ENCODE measurements at regions not wholly inside any gene's neighbourhood (a gene's known extent, or its start where the extent isn't known, plus 50 kb on each side); places are given as distances from the start of the nearest gene placed in this dataset.

DNA sequence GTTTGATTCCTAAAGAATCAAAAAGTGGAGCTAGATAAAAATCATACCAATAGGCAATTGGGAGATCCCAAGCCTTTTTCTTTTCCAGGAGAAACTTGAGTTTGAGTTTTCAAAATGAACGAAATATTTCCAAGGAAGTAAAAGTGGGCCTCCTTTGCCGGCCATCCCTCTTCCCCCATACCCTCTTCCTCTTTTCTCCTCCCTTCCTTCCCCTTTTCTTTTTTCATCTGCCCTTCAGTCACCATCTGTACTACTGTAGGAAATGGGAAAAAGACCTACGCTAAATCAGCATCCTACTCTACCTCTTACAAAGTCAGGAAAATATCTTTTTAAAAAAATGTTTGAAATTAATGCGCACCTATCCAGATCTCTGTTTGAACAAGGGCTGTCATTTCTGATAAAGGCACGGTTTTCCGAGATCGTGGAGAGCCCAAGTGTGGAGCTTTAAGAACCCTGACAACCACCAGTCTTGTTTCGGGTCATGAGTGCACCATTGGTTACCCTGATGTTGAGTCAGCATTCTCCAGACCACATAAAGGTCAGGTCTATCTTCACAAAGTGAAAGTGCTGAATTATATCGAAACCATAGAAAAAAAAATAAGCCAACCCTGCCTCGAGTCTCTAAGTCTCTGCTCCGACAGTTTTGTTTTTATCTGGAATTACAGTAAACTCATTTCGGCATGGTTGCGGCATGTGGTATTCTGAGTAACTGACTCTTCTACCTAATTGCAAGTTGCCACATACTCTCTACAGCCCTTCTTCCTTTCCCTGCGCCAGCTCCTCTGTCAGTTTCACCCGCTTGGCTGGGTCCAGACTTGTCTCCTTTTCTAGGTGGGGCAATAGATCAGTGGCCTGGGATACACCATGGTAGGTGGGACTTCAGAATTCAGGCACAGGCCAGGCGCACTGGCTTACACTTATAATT is 140.2 kb upstream of the KLF3 start:
- POLR2A ChIA-PET: no interaction called here
- no peaks in the 10 kb centered on the region for H3K4me1 Mint-ChIP-seq
- no peak overlapping the region for H3K4me3 Mint-ChIP-seq
- H3K27me3 Mint-ChIP-seq (ENCODE audit: low read depth): no peaks in the 10 kb centered on the region
- no peak for TF ChIP-seq CBFB (CRISPR knock-in tag; IDR thresholded peaks at IDR 0.05; ENCODE audit: low read depth)
- no peak for TF ChIP-seq SOX15 (CRISPR knock-in tag; IDR thresholded peaks at IDR 0.05)
- TF ChIP-seq, protein P1, sequence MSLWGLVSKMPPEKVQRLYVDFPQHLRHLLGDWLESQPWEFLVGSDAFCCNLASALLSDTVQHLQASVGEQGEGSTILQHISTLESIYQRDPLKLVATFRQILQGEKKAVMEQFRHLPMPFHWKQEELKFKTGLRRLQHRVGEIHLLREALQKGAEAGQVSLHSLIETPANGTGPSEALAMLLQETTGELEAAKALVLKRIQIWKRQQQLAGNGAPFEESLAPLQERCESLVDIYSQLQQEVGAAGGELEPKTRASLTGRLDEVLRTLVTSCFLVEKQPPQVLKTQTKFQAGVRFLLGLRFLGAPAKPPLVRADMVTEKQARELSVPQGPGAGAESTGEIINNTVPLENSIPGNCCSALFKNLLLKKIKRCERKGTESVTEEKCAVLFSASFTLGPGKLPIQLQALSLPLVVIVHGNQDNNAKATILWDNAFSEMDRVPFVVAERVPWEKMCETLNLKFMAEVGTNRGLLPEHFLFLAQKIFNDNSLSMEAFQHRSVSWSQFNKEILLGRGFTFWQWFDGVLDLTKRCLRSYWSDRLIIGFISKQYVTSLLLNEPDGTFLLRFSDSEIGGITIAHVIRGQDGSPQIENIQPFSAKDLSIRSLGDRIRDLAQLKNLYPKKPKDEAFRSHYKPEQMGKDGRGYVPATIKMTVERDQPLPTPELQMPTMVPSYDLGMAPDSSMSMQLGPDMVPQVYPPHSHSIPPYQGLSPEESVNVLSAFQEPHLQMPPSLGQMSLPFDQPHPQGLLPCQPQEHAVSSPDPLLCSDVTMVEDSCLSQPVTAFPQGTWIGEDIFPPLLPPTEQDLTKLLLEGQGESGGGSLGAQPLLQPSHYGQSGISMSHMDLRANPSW (CRISPR knock-in tag; conservative IDR thresholded peaks at IDR 0.05; ENCODE audit: low read depth): no peak
- no peak for TF ChIP-seq ZNF396 (CRISPR knock-in tag; IDR thresholded peaks at IDR 0.05; ENCODE audit: borderline replicate concordance)
- TF ChIP-seq ZBTB21 (CRISPR knock-in tag; IDR thresholded peaks at IDR 0.05; ENCODE audit: borderline replicate concordance): no peak
- TF ChIP-seq FOXP4 (CRISPR knock-in tag; IDR thresholded peaks at IDR 0.05): no peak
- TF ChIP-seq GRHL2 (CRISPR knock-in tag; IDR thresholded peaks at IDR 0.05; ENCODE audit: insufficient replicate concordance, severe bottlenecking): no peak
- peaks cover 29% of the 10 kb centered on the region for H3K9me3 Mint-ChIP-seq
- no peak overlapping the region for H3K27ac Mint-ChIP-seq
- no peak for DNase-seq (ENCODE audit: low spot score)
- no peaks in the 10 kb centered on the region for H3K36me3 Mint-ChIP-seq
- CTCF ChIA-PET: interaction anchor here (0.6 kb wide), 1 partner anchor 459 kb away, joined by 4 read pairs; no protein-coding TSS in a partner anchor
- ATAC-seq: no peak

- Mint-ChIP-seq H3K27me3 (ENCODE audit: low read depth) (no peaks in the 10 kb centered on the region), H3K4me3 (no peak overlapping the region), H3K4me1 (peaks cover 12% of the 10 kb centered on the region), H3K36me3 (no peaks in the 10 kb centered on the region), H3K9me3 (peaks cover 15% of the 10 kb centered on the region), H3K27ac (no peak overlapping the region)
- ATAC-seq (no peak), DNase-seq (ENCODE audit: low spot score) (no peak)
- POLR2A ChIA-PET: no interaction called here
- TF ChIP-seq, protein P2, sequence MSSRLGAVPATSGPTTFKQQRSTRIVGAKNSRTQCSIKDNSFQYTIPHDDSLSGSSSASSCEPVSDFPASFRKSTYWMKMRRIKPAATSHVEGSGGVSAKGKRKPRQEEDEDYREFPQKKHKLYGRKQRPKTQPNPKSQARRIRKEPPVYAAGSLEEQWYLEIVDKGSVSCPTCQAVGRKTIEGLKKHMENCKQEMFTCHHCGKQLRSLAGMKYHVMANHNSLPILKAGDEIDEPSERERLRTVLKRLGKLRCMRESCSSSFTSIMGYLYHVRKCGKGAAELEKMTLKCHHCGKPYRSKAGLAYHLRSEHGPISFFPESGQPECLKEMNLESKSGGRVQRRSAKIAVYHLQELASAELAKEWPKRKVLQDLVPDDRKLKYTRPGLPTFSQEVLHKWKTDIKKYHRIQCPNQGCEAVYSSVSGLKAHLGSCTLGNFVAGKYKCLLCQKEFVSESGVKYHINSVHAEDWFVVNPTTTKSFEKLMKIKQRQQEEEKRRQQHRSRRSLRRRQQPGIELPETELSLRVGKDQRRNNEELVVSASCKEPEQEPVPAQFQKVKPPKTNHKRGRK (CRISPR knock-in tag; IDR thresholded peaks at IDR 0.05; ENCODE audit: borderline replicate concordance): no peak
- TF ChIP-seq ZNF423 (CRISPR knock-in tag; IDR thresholded peaks at IDR 0.05) (no peak), TP53 (CRISPR knock-in tag; IDR thresholded peaks at IDR 0.05) (no peak), ESRRA (CRISPR knock-in tag; IDR thresholded peaks at IDR 0.05; ENCODE audit: borderline replicate concordance) (no peak)
- CTCF ChIA-PET: no interaction called here
Measured at GRCh38 chr4:38526412-38526811, 137.6 kb upstream of the KLF3 start.

GRCh38 chr4:38529189-38530115 is 134.5 kb upstream of the KLF3 start:
- Mint-ChIP-seq H3K4me1 (peaks cover 26% of the 10 kb centered on the region), H3K4me3 (no peak overlapping the region), H3K36me3 (no peaks in the 10 kb centered on the region), H3K27ac (no peak overlapping the region), H3K27me3 (ENCODE audit: low read depth) (no peaks in the 10 kb centered on the region; the same call in 1 of the 2 replicates), H3K9me3 (peaks cover 9% of the 10 kb centered on the region)
- ChIA-PET POLR2A (no interaction called here), CTCF (no interaction called here)
- ATAC-seq (peak; percentile 15; the same call in 1 of the 2 replicates), DNase-seq (ENCODE audit: low spot score) (no peak)
- TF ChIP-seq, protein P3, sequence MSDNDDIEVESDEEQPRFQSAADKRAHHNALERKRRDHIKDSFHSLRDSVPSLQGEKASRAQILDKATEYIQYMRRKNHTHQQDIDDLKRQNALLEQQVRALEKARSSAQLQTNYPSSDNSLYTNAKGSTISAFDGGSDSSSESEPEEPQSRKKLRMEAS (CRISPR knock-in tag; IDR thresholded peaks at IDR 0.05): no peak
- TF ChIP-seq, protein P4, sequence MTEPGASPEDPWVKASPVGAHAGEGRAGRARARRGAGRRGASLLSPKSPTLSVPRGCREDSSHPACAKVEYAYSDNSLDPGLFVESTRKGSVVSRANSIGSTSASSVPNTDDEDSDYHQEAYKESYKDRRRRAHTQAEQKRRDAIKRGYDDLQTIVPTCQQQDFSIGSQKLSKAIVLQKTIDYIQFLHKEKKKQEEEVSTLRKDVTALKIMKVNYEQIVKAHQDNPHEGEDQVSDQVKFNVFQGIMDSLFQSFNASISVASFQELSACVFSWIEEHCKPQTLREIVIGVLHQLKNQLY (CRISPR knock-in tag; IDR thresholded peaks at IDR 0.05): no peak
- no peak for TF ChIP-seq NR3C1 (CRISPR knock-in tag; conservative IDR thresholded peaks at IDR 0.05; ENCODE audit: low read depth)
- TF ChIP-seq, protein P5, sequence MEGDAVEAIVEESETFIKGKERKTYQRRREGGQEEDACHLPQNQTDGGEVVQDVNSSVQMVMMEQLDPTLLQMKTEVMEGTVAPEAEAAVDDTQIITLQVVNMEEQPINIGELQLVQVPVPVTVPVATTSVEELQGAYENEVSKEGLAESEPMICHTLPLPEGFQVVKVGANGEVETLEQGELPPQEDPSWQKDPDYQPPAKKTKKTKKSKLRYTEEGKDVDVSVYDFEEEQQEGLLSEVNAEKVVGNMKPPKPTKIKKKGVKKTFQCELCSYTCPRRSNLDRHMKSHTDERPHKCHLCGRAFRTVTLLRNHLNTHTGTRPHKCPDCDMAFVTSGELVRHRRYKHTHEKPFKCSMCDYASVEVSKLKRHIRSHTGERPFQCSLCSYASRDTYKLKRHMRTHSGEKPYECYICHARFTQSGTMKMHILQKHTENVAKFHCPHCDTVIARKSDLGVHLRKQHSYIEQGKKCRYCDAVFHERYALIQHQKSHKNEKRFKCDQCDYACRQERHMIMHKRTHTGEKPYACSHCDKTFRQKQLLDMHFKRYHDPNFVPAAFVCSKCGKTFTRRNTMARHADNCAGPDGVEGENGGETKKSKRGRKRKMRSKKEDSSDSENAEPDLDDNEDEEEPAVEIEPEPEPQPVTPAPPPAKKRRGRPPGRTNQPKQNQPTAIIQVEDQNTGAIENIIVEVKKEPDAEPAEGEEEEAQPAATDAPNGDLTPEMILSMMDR (IDR thresholded peaks at IDR 0.05): no peak
- TF ChIP-seq ELF4 (CRISPR knock-in tag; IDR thresholded peaks at IDR 0.05; ENCODE audit: low read depth): no peak
- TF ChIP-seq ETV6 (CRISPR knock-in tag; IDR thresholded peaks at IDR 0.05): no peak
- no peak for TF ChIP-seq ZNF396 (CRISPR knock-in tag; IDR thresholded peaks at IDR 0.05; ENCODE audit: borderline replicate concordance)
- TF ChIP-seq MYBL2 (CRISPR knock-in tag; IDR thresholded peaks at IDR 0.05): no peak
